ENCODE measurements at regions not wholly inside any gene's neighbourhood (a gene's known extent, or its start where the extent isn't known, plus 50 kb on each side); places are given as distances from the start of the nearest gene placed in this dataset.

DNA sequence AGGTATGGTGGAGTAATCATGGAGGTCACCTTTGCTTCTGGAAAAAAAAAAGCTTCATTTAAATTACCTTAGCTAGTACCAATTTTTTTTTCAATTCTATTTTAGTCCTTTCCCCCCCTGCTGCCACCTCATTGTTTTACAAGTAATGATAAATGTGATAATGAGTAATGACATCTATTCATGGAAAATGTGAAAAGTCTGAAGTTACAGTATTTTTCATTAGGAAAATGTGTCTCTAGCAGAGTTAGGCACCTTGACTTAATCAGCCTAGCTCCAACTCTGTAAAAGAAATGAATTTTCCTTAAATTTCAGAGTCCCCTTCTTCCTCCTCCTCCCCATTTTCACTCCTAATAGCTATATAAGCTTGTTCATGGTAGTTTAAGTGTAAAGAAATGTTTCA lies 204.9 kb upstream of the USP25 start:
- TF ChIP-seq, protein P1, sequence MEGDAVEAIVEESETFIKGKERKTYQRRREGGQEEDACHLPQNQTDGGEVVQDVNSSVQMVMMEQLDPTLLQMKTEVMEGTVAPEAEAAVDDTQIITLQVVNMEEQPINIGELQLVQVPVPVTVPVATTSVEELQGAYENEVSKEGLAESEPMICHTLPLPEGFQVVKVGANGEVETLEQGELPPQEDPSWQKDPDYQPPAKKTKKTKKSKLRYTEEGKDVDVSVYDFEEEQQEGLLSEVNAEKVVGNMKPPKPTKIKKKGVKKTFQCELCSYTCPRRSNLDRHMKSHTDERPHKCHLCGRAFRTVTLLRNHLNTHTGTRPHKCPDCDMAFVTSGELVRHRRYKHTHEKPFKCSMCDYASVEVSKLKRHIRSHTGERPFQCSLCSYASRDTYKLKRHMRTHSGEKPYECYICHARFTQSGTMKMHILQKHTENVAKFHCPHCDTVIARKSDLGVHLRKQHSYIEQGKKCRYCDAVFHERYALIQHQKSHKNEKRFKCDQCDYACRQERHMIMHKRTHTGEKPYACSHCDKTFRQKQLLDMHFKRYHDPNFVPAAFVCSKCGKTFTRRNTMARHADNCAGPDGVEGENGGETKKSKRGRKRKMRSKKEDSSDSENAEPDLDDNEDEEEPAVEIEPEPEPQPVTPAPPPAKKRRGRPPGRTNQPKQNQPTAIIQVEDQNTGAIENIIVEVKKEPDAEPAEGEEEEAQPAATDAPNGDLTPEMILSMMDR (conservative IDR thresholded peaks at IDR 0.05; ENCODE audit: low read depth in 2 of 2): no peak
- TF ChIP-seq CREB1 (CRISPR knock-in tag; IDR thresholded peaks at IDR 0.05; ENCODE audit: low read depth): no peak
- TF ChIP-seq EZH2 (IDR thresholded peaks at IDR 0.05; ENCODE audit: low read depth, unreplicated experiment): no peak
- no peak for TF ChIP-seq JUNB (IDR thresholded peaks at IDR 0.05; ENCODE audit: unreplicated experiment)
- TF ChIP-seq ZNF331 (CRISPR knock-in tag; IDR thresholded peaks at IDR 0.05; ENCODE audit: low read depth): no peak
- TF ChIP-seq ZNF114 (CRISPR knock-in tag; IDR thresholded peaks at IDR 0.05): no peak
- TF ChIP-seq EZH2phosphoT487 (IDR thresholded peaks at IDR 0.05; ENCODE audit: unreplicated experiment): no peak
- no peak for TF ChIP-seq REST (IDR thresholded peaks at IDR 0.05; ENCODE audit: unreplicated experiment)
- TF ChIP-seq POLR2AphosphoS5 (IDR thresholded peaks at IDR 0.05; ENCODE audit: low read depth): no peak
- TF ChIP-seq, protein P2, sequence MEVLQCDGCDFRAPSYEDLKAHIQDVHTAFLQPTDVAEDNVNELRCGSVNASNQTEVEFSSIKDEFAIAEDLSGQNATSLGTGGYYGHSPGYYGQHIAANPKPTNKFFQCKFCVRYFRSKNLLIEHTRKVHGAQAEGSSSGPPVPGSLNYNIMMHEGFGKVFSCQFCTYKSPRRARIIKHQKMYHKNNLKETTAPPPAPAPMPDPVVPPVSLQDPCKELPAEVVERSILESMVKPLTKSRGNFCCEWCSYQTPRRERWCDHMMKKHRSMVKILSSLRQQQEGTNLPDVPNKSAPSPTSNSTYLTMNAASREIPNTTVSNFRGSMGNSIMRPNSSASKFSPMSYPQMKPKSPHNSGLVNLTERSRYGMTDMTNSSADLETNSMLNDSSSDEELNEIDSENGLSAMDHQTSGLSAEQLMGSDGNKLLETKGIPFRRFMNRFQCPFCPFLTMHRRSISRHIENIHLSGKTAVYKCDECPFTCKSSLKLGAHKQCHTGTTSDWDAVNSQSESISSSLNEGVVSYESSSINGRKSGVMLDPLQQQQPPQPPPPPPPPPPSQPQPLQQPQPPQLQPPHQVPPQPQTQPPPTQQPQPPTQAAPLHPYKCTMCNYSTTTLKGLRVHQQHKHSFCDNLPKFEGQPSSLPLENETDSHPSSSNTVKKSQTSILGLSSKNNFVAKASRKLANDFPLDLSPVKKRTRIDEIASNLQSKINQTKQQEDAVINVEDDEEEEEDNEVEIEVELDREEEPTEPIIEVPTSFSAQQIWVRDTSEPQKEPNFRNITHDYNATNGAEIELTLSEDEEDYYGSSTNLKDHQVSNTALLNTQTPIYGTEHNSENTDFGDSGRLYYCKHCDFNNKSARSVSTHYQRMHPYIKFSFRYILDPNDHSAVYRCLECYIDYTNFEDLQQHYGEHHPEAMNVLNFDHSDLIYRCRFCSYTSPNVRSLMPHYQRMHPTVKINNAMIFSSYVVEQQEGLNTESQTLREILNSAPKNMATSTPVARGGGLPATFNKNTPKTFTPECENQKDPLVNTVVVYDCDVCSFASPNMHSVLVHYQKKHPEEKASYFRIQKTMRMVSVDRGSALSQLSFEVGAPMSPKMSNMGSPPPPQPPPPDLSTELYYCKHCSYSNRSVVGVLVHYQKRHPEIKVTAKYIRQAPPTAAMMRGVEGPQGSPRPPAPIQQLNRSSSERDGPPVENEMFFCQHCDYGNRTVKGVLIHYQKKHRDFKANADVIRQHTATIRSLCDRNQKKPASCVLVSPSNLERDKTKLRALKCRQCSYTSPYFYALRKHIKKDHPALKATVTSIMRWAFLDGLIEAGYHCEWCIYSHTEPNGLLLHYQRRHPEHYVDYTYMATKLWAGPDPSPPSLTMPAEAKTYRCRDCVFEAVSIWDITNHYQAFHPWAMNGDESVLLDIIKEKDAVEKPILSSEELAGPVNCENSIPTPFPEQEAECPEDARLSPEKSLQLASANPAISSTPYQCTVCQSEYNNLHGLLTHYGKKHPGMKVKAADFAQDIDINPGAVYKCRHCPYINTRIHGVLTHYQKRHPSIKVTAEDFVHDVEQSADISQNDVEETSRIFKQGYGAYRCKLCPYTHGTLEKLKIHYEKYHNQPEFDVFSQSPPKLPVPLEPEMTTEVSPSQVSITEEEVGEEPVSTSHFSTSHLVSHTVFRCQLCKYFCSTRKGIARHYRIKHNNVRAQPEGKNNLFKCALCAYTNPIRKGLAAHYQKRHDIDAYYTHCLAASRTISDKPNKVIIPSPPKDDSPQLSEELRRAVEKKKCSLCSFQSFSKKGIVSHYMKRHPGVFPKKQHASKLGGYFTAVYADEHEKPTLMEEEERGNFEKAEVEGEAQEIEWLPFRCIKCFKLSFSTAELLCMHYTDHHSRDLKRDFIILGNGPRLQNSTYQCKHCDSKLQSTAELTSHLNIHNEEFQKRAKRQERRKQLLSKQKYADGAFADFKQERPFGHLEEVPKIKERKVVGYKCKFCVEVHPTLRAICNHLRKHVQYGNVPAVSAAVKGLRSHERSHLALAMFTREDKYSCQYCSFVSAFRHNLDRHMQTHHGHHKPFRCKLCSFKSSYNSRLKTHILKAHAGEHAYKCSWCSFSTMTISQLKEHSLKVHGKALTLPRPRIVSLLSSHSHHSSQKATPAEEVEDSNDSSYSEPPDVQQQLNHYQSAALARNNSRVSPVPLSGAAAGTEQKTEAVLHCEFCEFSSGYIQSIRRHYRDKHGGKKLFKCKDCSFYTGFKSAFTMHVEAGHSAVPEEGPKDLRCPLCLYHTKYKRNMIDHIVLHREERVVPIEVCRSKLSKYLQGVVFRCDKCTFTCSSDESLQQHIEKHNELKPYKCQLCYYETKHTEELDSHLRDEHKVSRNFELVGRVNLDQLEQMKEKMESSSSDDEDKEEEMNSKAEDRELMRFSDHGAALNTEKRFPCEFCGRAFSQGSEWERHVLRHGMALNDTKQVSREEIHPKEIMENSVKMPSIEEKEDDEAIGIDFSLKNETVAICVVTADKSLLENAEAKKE (CRISPR knock-in tag; IDR thresholded peaks at IDR 0.05): no peak
- TF ChIP-seq ETS1 (IDR thresholded peaks at IDR 0.05): no peak
- TF ChIP-seq STAT1 (IDR thresholded peaks at IDR 0.05; ENCODE audit: unreplicated experiment): no peak

Measured in GM23338 (cell line).